ENCODE measurements at regions not wholly inside any gene's neighbourhood (a gene's known extent, or its start where the extent isn't known, plus 50 kb on each side); places are given as distances from the start of the nearest gene placed in this dataset.
A peak's percentile ranks its signal among the peaks of the same experiment; 100 is the strongest.

DNA sequence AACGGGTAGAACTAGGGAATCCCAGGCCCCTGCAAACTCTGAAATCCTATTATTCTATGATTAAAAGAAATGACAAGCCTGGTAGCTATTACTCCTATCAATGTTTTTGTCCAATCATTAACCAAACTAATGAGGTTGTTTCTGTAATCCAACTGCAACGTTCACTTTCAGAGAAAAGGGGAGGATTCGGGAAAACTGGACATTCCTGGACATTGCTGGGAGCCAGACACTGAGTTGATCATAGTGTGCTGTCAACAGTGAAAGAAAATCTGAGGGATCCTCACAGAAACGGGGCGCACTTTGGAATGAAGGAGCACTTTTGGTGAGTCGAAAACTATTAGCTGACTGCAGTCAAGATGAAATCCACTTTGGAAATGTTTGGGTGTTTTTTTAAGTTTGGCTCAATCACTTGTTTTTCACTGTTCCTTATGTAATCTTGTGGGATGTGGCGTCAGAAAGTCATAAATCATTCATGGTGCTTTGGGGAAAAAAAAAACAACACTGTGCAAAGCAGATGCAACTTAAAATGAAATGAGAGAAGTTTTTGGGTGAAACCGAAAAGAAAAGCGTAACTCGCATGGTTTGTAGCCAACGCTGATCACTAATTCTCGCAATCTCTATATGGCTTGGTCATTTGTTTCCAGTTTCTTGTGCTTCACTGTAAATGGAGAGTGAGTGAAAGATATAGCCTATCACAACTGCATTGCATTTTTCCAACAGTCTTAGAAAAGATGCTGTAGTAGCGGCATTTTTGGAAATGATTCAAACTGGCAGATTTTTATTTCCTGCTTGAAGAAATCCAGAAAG lies 51.2 kb upstream of the ADRA1B start:
- DNase-seq (ENCODE audit: insufficient read length, low spot score, missing footprints), result no peak
- Histone ChIP-seq H3K79me2 (ENCODE audit: insufficient read depth, low read length) (no peaks in the 10 kb centered on the region), H3K27ac (ENCODE audit: low read depth, low read length) (no peak overlapping the region), H3K4me2 (ENCODE audit: insufficient read depth, low read length) (peak overlapping the region; percentile 59), H3K27me3 (ENCODE audit: insufficient read depth, low read length) (no peaks in the 10 kb centered on the region), H3K9me3 (ENCODE audit: low read depth, low read length) (no peaks in the 10 kb centered on the region), H3K4me3 (ENCODE audit: insufficient read depth, low read length) (peak overlapping the region; percentile 56), H3K36me3 (ENCODE audit: insufficient read depth, low read length) (no peaks in the 10 kb centered on the region), H4K20me1 (ENCODE audit: insufficient read depth, low read length) (no peaks in the 10 kb centered on the region), H2AFZ (ENCODE audit: low read length) (peak overlapping the region; percentile 34), H3K4me1 (ENCODE audit: insufficient read depth, low read length) (peaks cover 7% of the 10 kb centered on the region)
- TF ChIP-seq, protein P1, sequence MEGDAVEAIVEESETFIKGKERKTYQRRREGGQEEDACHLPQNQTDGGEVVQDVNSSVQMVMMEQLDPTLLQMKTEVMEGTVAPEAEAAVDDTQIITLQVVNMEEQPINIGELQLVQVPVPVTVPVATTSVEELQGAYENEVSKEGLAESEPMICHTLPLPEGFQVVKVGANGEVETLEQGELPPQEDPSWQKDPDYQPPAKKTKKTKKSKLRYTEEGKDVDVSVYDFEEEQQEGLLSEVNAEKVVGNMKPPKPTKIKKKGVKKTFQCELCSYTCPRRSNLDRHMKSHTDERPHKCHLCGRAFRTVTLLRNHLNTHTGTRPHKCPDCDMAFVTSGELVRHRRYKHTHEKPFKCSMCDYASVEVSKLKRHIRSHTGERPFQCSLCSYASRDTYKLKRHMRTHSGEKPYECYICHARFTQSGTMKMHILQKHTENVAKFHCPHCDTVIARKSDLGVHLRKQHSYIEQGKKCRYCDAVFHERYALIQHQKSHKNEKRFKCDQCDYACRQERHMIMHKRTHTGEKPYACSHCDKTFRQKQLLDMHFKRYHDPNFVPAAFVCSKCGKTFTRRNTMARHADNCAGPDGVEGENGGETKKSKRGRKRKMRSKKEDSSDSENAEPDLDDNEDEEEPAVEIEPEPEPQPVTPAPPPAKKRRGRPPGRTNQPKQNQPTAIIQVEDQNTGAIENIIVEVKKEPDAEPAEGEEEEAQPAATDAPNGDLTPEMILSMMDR (IDR thresholded peaks at IDR 0.05; ENCODE audit: extremely low read depth, low read depth, low read length), result no peak

DNA sequence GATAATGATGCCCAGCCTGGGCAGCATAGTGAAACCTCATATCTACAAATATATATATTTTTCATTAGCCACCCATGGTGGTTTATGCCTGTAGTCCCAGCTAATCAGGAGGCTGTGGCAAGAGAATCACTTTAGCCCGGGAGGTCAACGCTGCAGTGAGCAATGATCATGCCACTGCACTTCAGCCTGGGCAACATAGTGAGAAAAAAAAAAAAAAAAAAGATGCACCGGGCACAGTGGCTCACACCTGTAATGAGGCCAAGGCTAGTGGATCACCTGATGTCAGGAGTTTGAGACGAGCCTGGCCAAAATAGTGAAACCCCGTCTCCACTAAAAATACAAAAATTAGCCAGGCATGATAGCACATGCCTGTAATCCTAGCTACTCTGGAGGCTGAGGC lies 50.2 kb upstream of the ADRA1B start:
- no peaks in the 10 kb centered on the region for H3K9me3 ChIP-seq (ENCODE audit: low read depth, low read length)
- H3K4me3 ChIP-seq (ENCODE audit: insufficient read depth, low read length), result no peak overlapping the region
- DNase-seq (ENCODE audit: insufficient read length, low spot score, missing footprints), result no peak

More for the DNA sequence above, 50.2 kb upstream of the ADRA1B start:
- no peaks in the 10 kb centered on the region for H3K36me3 ChIP-seq (ENCODE audit: insufficient read depth, low read length)
- H3K4me1 ChIP-seq (ENCODE audit: insufficient read depth, low read length), result peaks cover 7% of the 10 kb centered on the region
- H4K20me1 ChIP-seq (ENCODE audit: insufficient read depth, low read length), result no peaks in the 10 kb centered on the region
- no peak overlapping the region for H2AFZ ChIP-seq (ENCODE audit: low read length)
- TF ChIP-seq, protein P1 (IDR thresholded peaks at IDR 0.05; ENCODE audit: extremely low read depth, low read depth, low read length), result no peak
- no peaks in the 10 kb centered on the region for H3K27me3 ChIP-seq (ENCODE audit: insufficient read depth, low read length)
- no peak overlapping the region for H3K4me2 ChIP-seq (ENCODE audit: insufficient read depth, low read length)
- H3K27ac ChIP-seq (ENCODE audit: low read depth, low read length), result no peak overlapping the region
- H3K79me2 ChIP-seq (ENCODE audit: insufficient read depth, low read length), result no peaks in the 10 kb centered on the region

Data from osteoblast (primary cell).